Activated CD8-positive, alpha-beta T cell treated with anti-CD3 and anti-CD28 coated beads for 36 hours (primary cell): ENCODE measurements at regions not wholly inside any gene's neighbourhood (a gene's known extent, or its start where the extent isn't known, plus 50 kb on each side); places are given as distances from the start of the nearest gene placed in this dataset.
"Not testable (repeated sequence)": the region's sequence is repeated elsewhere in the genome, so short reads cannot be mapped to it uniquely, and the experiment has no call there.

Experiments
- ATAC-seq: fragments of 200-7000 bp; cut with Tn5 transposase; one replicate; pipeline ENCODE4 v1.10.0; 2021; ENCODE audit warnings: mild to moderate bottlenecking, moderate library complexity
- CTCF ChIA-PET: fragments of 350-600 bp; sonication (Branson Sonifier 250); formaldehyde crosslinking; loops from one replicate; lab custom pipeline; 2021; ENCODE audit warnings: antibody characterized with exemption; lab: Charles Lee
- POLR2A ChIA-PET: fragments of 350-600 bp; sonication (Branson Sonifier 250); formaldehyde crosslinking; loops from one replicate; lab custom pipeline; 2021; ENCODE audit warnings: antibody characterized with exemption; lab: Charles Lee
- DNase-seq: peaks from one replicate; pipeline ENCODE4 v3.0.0-alpha.2; 2020
- H3K27ac Mint-ChIP-seq: one replicate; pipeline ENCODE4 v1.8.0; 2021; ENCODE audit warnings: mild to moderate bottlenecking, mixed read lengths
- H3K27me3 Mint-ChIP-seq: one replicate; pipeline ENCODE4 v1.8.0; 2021; ENCODE audit warnings: mixed read lengths
- H3K36me3 Mint-ChIP-seq: one replicate; pipeline ENCODE4 v1.8.0; 2021; ENCODE audit warnings: low read depth, mixed read lengths
- H3K4me1 Mint-ChIP-seq: one replicate; pipeline ENCODE4 v1.8.0; 2021; ENCODE audit warnings: low read depth, mixed read lengths
- H3K4me3 Mint-ChIP-seq: one replicate; pipeline ENCODE4 v1.8.0; 2021; ENCODE audit warnings: mild to moderate bottlenecking, moderate library complexity, mixed read lengths
- H3K9me3 Mint-ChIP-seq: one replicate; pipeline ENCODE4 v1.8.0; 2021; ENCODE audit warnings: mixed read lengths
- intact Hi-C: fragments of 100-400 bp; cut with micrococcal nuclease; formaldehyde crosslinking; loops from one replicate; pipeline ENCODE4 v1.10.0; 2022
- TF ChIP-seq, protein P1 (sequence below): fragments of 200-600 bp; IDR thresholded peaks from one replicate; pipeline ENCODE4 v1.8.0; 2022; ENCODE audit warnings: antibody characterized with exemption, mild to moderate bottlenecking

DNA sequence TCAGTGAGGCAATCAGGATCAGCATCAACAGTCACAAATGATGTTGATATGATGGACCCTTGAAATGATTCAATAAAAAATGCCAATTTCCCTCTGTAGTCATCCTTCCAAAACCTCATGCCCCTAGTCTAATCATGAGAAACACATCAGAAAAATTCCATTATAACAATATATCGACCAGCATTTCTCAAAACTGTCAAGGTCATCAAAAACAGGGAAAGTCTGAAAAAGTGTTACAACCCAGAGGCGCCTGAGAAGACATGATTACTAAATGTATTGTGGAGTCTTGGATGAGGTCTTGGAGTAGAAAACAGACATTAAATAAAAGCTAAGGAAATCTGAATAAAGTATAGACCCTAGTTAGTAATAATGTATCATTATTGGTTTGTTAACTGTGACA lies 133.8 kb downstream of the SLC35B3 start:
- TF ChIP-seq, protein P1, sequence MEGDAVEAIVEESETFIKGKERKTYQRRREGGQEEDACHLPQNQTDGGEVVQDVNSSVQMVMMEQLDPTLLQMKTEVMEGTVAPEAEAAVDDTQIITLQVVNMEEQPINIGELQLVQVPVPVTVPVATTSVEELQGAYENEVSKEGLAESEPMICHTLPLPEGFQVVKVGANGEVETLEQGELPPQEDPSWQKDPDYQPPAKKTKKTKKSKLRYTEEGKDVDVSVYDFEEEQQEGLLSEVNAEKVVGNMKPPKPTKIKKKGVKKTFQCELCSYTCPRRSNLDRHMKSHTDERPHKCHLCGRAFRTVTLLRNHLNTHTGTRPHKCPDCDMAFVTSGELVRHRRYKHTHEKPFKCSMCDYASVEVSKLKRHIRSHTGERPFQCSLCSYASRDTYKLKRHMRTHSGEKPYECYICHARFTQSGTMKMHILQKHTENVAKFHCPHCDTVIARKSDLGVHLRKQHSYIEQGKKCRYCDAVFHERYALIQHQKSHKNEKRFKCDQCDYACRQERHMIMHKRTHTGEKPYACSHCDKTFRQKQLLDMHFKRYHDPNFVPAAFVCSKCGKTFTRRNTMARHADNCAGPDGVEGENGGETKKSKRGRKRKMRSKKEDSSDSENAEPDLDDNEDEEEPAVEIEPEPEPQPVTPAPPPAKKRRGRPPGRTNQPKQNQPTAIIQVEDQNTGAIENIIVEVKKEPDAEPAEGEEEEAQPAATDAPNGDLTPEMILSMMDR = no peak
- Mint-ChIP-seq H3K36me3 (no peaks in the 10 kb centered on the region), H3K27ac (no peak overlapping the region), H3K4me3 (no peak overlapping the region), H3K4me1 (no peaks in the 10 kb centered on the region), H3K27me3 (peaks cover 10% of the 10 kb centered on the region), H3K9me3 (no peaks in the 10 kb centered on the region)
- ATAC-seq (no peak), DNase-seq (no peak)
- ChIA-PET POLR2A (no interaction called here), CTCF (no interaction called here)
- intact Hi-C loops = no loop called here

DNA sequence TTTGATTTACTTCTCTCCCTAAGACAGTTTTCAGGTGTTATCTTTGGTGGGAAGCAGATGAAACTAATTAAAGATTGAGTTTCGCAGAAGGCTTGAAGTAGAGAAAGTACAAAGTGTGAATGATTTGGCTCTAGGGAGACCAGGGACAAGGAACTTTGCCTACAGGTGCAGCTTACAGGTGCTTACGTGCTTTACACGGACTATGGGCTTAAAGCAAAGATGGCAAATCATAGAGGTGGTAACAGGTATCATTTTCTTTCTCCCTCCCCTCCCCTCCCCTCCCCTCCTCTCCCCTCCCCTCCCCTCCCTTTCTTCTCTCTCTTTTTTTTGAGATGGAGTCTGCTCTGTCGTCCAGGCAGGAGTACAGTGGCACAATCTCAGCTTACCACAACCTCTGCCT lies 136.3 kb downstream of the SLC35B3 start:
- intact Hi-C loops = no loop called here
- TF ChIP-seq, protein P1 = no peak
- ATAC-seq (no peak), DNase-seq (no peak)
- ChIA-PET CTCF (interaction anchor here (1.0 kb wide), 1 partner anchor 80 kb away, joined by 4 read pairs; no protein-coding TSS in a partner anchor), POLR2A (no interaction called here)
- Mint-ChIP-seq H3K27me3 (peaks cover 8% of the 10 kb centered on the region), H3K4me3 (no peak overlapping the region), H3K9me3 (peaks cover 3% of the 10 kb centered on the region), H3K4me1 (no peaks in the 10 kb centered on the region), H3K36me3 (no peaks in the 10 kb centered on the region), H3K27ac (no peak overlapping the region)

GRCh38 chr6:8282946-8283345 lies 152.4 kb downstream of the SLC35B3 start:
- DNase-seq, H3K27me3 Mint-ChIP-seq, intact Hi-C loops, CTCF ChIA-PET, H3K36me3 Mint-ChIP-seq, ATAC-seq, H3K9me3 Mint-ChIP-seq, H3K27ac Mint-ChIP-seq, POLR2A ChIA-PET, H3K4me3 Mint-ChIP-seq, H3K4me1 Mint-ChIP-seq: not testable (repeated sequence)

GRCh38 chr6:8282380-8282779 lies 153.0 kb downstream of the SLC35B3 start:
- no peaks in the 10 kb centered on the region for H3K9me3 Mint-ChIP-seq
- ATAC-seq (no peak), DNase-seq (no peak)
- H3K36me3 Mint-ChIP-seq = no peaks in the 10 kb centered on the region
- intact Hi-C loops = no loop called here
- no peak overlapping the region for H3K4me3 Mint-ChIP-seq
- H3K27me3 Mint-ChIP-seq = no peaks in the 10 kb centered on the region
- POLR2A ChIA-PET = no interaction called here
- CTCF ChIA-PET = no interaction called here
- H3K27ac Mint-ChIP-seq = no peak overlapping the region
- H3K4me1 Mint-ChIP-seq = peaks cover 4% of the 10 kb centered on the region
- TF ChIP-seq, protein P1 = no peak

GRCh38 chr6:8279041-8279805 lies 156.1 kb downstream of the SLC35B3 start:
- CTCF ChIA-PET = interaction anchor here (1.8 kb wide), 1 partner anchor 60 kb away, joined by 5 read pairs; no protein-coding TSS in a partner anchor
- DNase-seq (no peak), ATAC-seq (no peak)
- POLR2A ChIA-PET = no interaction called here
- H3K4me1 Mint-ChIP-seq = peaks cover 4% of the 10 kb centered on the region
- no peaks in the 10 kb centered on the region for H3K9me3 Mint-ChIP-seq
- intact Hi-C loops = no loop called here
- TF ChIP-seq, protein P1 = no peak
- no peak overlapping the region for H3K4me3 Mint-ChIP-seq
- no peaks in the 10 kb centered on the region for H3K27me3 Mint-ChIP-seq
- H3K36me3 Mint-ChIP-seq = no peaks in the 10 kb centered on the region
- no peak overlapping the region for H3K27ac Mint-ChIP-seq
